RWPE1 (cell line): ENCODE measurements at regions not wholly inside any gene's neighbourhood (a gene's known extent, or its start where the extent isn't known, plus 50 kb on each side); places are given as distances from the start of the nearest gene placed in this dataset.

Source experiments
- CTCF ChIA-PET: fragments of 350-600 bp; sonication (Branson Sonifier 250); formaldehyde crosslinking; extraction: SDS; loops from one replicate; lab custom pipeline; 2021; lab: Yijun Ruan, JAX
- POLR2A ChIA-PET: fragments of 400-600 bp; formaldehyde crosslinking; extraction: SDS; loops from one replicate; lab custom pipeline; 2020; ENCODE audit warnings: antibody characterized with exemption; ENCODE audit not compliant: low non-redundant PET; lab: Yijun Ruan, JAX
- DNase-seq: peaks from one replicate; pipeline ENCODE4 v3.0.0; 2012; ENCODE audit warnings: low spot score
- H3K27ac ChIP-seq: fragments of 450-650 bp; 2 replicates; pipeline ENCODE4 v1.5.1; 2017
- TF ChIP-seq, protein P1 (sequence below): fragments of 450-650 bp; conservative IDR thresholded peaks from 2 replicates; pipeline ENCODE4 v1.5.1; 2017; ENCODE audit warnings: low read depth, mild to moderate bottlenecking

- DNase-seq, result no peak
- ChIA-PET POLR2A (no interaction called here), CTCF (no interaction called here)
- TF ChIP-seq, protein P1, sequence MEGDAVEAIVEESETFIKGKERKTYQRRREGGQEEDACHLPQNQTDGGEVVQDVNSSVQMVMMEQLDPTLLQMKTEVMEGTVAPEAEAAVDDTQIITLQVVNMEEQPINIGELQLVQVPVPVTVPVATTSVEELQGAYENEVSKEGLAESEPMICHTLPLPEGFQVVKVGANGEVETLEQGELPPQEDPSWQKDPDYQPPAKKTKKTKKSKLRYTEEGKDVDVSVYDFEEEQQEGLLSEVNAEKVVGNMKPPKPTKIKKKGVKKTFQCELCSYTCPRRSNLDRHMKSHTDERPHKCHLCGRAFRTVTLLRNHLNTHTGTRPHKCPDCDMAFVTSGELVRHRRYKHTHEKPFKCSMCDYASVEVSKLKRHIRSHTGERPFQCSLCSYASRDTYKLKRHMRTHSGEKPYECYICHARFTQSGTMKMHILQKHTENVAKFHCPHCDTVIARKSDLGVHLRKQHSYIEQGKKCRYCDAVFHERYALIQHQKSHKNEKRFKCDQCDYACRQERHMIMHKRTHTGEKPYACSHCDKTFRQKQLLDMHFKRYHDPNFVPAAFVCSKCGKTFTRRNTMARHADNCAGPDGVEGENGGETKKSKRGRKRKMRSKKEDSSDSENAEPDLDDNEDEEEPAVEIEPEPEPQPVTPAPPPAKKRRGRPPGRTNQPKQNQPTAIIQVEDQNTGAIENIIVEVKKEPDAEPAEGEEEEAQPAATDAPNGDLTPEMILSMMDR, result no peak
- no peak overlapping the region for H3K27ac ChIP-seq
Measured at GRCh38 chr3:3745693-3746092, 53.5 kb upstream of the LRRN1 start.

DNA sequence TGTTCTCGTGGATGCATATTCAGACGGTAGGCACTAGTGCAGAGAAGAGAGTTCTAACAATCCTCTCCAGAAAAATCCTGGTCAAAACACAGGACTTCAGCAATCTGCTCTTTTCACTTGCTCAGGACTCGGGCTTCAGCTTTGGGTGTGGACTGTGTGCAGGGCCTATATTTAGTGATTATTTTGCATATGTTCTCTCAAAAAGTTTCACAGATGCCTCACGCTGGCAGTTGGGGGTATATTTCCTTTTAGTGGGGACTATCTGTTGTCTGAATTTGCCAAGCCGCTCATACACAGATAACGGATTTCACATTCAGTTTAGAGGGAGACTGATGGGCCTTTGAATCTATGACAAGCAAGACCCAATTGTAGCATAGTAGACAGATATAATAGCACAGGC, 54.4 kb upstream of the LRRN1 start:
- no peak for DNase-seq
- no peak overlapping the region for H3K27ac ChIP-seq
- ChIA-PET CTCF (no interaction called here), POLR2A (no interaction called here)
- TF ChIP-seq, protein P1, result no peak

DNA sequence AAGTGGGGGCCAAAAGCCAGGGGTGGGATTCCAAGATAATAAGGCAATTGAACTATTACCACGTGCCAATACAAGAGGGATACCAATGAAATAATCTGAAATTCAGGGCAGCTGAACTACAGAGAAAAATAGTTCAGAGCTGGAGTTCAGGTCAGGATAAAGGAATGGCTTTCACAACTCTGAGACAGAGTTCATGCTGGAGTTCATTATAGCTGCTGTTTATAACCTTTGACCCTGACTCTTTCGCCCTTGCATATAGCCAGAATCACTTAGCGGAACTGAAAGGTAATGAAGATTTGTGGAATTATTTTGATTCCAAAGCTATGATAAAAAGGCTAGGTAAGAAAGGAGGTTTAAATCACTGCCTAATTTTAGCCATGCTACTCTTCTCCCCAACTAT, 55.5 kb upstream of the LRRN1 start:
- no peak overlapping the region for H3K27ac ChIP-seq
- DNase-seq, result no peak
- ChIA-PET CTCF (no interaction called here), POLR2A (interaction anchor here (0.6 kb wide), 1 partner anchor 14 kb away, joined by 4 read pairs; no protein-coding TSS in a partner anchor)
- TF ChIP-seq, protein P1, result no peak

DNA sequence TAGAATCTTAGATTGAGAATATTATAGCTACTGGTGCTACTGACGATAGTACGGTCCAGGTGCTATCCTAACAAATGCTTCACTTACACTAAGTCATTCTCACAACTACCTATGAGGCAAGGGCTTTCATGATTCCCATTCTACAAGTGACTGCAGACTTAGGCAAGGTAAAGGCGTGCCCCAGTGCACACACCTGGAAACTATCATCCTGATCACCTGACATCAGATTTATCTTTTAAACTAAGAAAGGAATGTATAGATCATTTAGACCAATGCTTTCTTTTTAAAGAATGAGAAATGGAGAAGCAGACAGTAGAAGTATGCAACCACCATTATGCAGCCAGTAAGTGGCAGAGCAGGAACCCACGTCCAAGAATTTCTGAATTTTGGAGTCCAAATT, 59.2 kb upstream of the LRRN1 start:
- no peak for DNase-seq
- ChIA-PET CTCF (no interaction called here), POLR2A (no interaction called here)
- H3K27ac ChIP-seq, result no peak overlapping the region
- TF ChIP-seq, protein P1, result no peak

DNA sequence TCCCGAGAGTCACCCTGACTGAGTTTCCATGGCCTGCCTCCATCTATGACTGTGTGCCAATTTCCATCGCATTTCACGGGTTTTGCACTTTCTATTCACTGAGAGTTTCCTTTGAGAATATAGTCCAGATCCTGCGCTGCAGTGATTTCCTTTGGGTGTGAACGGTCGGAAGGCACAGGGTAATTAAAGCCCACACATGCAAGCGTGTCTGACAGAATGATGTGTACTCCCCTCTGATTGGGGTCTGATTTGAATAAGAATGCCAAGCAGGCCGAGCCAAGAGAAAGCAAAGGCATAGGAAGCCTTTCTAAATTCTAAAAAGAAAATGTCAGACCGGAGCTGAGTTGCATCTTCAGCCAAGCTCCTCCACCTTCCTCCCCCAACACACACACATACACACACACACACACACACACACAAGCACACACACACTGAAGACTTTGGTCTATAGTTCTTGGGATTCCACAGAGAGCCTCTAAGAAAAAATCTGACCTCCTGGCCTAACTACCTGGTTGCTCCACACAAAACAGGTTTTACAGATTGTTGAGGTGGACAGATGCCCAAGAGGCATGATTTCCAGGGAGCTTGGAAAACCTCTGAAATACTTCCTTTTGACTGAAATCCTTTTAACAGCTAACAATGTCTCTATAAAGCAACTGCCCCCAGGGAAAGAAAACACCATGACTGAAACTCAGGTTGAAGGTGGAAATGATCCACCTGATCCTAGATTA, 59.7 kb upstream of the LRRN1 start:
- no peak for DNase-seq
- TF ChIP-seq, protein P1, result no peak
- ChIA-PET POLR2A (no interaction called here), CTCF (no interaction called here)
- H3K27ac ChIP-seq, result no peak overlapping the region

GRCh38 chr3:3737531-3737930, 61.7 kb upstream of the LRRN1 start:
- POLR2A ChIA-PET, result no interaction called here
- CTCF ChIA-PET, result no interaction called here
- no peak for DNase-seq
- no peak overlapping the region for H3K27ac ChIP-seq
- TF ChIP-seq, protein P1, result no peak
